Testis (tissue), 2 donors: ENCODE measurements at regions not wholly inside any gene's neighbourhood (a gene's known extent, or its start where the extent isn't known, plus 50 kb on each side); places are given as distances from the start of the nearest gene placed in this dataset.

Source experiments
- DNase-seq: peaks from one replicate; pipeline ENCODE4 v3.0.0-alpha.2; 2019
- H3K27ac ChIP-seq, 2 donors: fragments of 200-600 bp; sonication (generic); one replicate each; pipeline ENCODE4 v1.5.1; 2019
- H3K27me3 ChIP-seq: fragments of 200-600 bp; sonication (generic); one replicate; pipeline ENCODE4 v1.5.1; 2019
- H3K36me3 ChIP-seq: fragments of 200-600 bp; sonication (generic); one replicate; pipeline ENCODE4 v1.5.1; 2017; ENCODE audit warnings: low read depth; ENCODE audit errors: missing control alignments
- H3K4me1 ChIP-seq: fragments of 200-600 bp; sonication (generic); one replicate; pipeline ENCODE4 v1.5.1; 2019
- H3K4me3 ChIP-seq, 2 donors: fragments of 200-600 bp; sonication (generic); one replicate each; pipeline ENCODE4 v1.5.1; 2017 to 2019
- H3K9me3 ChIP-seq: fragments of 200-600 bp; sonication (generic); one replicate; pipeline ENCODE4 v1.5.1; 2017
- POLR2A ChIP-seq: fragments of 450-650 bp; IDR thresholded peaks from one replicate; pipeline ENCODE4 v1.6.1; 2017; ENCODE audit warnings: antibody characterized with exemption, mild to moderate bottlenecking, moderate library complexity
- WGBS, 2 donors: methylation state at CpG; one replicate each; pipeline ENCODE4 v1.1.5; 2018; 5-methylcytosine and 5-hydroxymethylcytosine counted together
- intact Hi-C: fragments of 100-400 bp; cut with DNase I; formaldehyde crosslinking; loops from one replicate; pipeline ENCODE4 v1.15.1; 2023; ENCODE audit warnings: low total_unique reads
- TF ChIP-seq, protein P1 (sequence below), 3 experiments: fragments of 450-650 bp in 2 of 3; fragments of 200-600 bp in 1 of 3; sonication (generic) in 1 of 3; IDR thresholded peaks; one replicate each; pipeline ENCODE4 v1.5.1; 2016 to 2019; ENCODE audit warnings: antibody characterized with exemption in 3 of 3, mild to moderate bottlenecking in 2 of 3, moderate library complexity in 1 of 3

DNA sequence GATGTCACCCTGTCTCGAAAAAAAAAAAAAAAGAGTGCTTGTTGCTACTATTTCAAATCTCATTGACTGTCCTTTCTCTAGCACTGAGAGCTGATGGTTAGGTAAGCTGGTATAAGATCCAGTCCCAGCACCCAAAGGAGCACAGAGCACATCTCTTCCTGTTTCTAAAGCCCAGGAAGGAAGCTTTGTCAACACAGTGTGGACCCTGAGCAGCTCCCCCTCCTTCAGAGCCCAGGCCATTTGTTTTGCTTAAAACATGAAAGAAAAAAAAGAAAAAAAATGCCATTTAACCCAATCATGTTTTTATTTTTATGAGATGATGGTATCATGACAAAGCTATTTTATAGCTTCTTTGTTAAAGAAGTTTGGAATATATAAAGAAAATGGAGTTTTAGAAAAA, 184.1 kb upstream of the DUSP10 start:
- DNase-seq = no peak

DNA sequence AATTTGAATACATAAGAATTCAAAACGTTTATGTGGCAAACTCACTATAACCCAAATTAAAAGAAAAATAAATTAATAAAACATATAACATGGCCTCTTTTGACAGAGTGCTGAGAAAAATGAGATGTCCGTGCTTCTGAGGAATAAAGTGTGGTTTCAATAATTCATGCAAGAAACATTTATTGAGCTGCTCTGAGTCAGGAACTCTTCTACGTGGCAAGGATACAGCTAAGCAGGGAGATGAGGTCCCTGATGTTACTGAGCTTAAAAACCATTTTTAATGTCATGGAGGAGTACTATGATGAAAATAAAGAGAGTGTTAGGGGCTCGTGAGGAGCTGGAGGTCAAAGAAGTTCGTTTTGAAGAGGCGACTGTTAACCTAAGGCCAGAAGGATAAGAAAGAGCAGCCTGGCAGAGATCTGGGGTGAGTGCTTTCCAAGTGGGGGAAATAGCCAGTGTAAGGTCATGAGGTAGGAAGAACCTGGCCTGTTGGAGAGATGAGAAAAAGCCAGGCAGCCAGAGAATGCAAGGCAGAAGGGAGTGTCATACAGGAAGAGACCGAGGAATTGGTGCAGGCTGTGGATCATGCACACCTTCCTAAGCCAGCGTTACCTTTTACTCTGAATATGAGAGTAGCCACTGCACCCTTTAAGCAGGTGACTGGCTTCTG, 182.2 kb upstream of the DUSP10 start:
- no peaks in the 10 kb centered on the region for H3K4me1 ChIP-seq
- H3K27ac ChIP-seq = no peak overlapping the region
- no peak for DNase-seq
- WGBS, 2 donors = 79 to 87% methylated on average over 8 of the region's 8 CpGs
- intact Hi-C loops = no loop called here
- no peaks in the 10 kb centered on the region for H3K9me3 ChIP-seq
- TF ChIP-seq, protein P1, sequence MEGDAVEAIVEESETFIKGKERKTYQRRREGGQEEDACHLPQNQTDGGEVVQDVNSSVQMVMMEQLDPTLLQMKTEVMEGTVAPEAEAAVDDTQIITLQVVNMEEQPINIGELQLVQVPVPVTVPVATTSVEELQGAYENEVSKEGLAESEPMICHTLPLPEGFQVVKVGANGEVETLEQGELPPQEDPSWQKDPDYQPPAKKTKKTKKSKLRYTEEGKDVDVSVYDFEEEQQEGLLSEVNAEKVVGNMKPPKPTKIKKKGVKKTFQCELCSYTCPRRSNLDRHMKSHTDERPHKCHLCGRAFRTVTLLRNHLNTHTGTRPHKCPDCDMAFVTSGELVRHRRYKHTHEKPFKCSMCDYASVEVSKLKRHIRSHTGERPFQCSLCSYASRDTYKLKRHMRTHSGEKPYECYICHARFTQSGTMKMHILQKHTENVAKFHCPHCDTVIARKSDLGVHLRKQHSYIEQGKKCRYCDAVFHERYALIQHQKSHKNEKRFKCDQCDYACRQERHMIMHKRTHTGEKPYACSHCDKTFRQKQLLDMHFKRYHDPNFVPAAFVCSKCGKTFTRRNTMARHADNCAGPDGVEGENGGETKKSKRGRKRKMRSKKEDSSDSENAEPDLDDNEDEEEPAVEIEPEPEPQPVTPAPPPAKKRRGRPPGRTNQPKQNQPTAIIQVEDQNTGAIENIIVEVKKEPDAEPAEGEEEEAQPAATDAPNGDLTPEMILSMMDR (IDR thresholded peaks at IDR 0.05) = no peak
- TF ChIP-seq POLR2A = no peak
- H3K36me3 ChIP-seq = no peaks in the 10 kb centered on the region
- no peak overlapping the region for H3K4me3 ChIP-seq
- H3K27me3 ChIP-seq = no peaks in the 10 kb centered on the region

More for the DNA sequence above, 184.1 kb upstream of the DUSP10 start:
- intact Hi-C loops = no loop called here
- H3K27ac ChIP-seq = no peak overlapping the region
- no peaks in the 10 kb centered on the region for H3K9me3 ChIP-seq
- H3K4me3 ChIP-seq = no peak overlapping the region
- no peaks in the 10 kb centered on the region for H3K4me1 ChIP-seq
- H3K36me3 ChIP-seq = no peaks in the 10 kb centered on the region
- H3K27me3 ChIP-seq = no peaks in the 10 kb centered on the region
- WGBS, 2 donors = 65% methylated on average over 1 of the region's 1 CpG
- no peak for TF ChIP-seq POLR2A

DNA sequence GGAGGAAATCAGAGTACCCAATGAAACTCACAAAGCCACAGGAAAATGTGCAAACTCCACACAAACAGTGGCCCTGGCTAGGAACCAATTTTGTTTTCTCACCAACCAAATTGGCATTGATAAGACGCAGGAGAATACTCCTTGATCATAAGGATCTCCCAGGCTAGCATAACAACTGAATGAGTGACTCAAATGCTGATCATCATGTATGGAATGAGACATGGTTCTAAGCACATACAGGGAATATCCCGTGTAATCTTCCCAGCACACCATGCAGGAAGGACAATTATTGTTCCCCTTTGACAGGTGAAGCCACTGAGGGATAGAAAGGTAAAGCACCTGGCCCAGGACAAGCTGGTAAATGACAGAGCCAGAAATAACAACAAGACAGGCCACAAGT, 180.0 kb upstream of the DUSP10 start:
- no peak for DNase-seq
- Histone ChIP-seq H3K36me3 (no peaks in the 10 kb centered on the region), H3K4me1 (no peaks in the 10 kb centered on the region), H3K9me3 (no peaks in the 10 kb centered on the region), H3K4me3 (no peak overlapping the region), H3K27me3 (no peaks in the 10 kb centered on the region), H3K27ac (no peak overlapping the region)
- TF ChIP-seq, protein P1 (IDR thresholded peaks at IDR 0.05) = no peak
- no peak for TF ChIP-seq POLR2A
- intact Hi-C loops = no loop called here
- WGBS, 2 donors = 95 to 98% methylated on average over 2 of the region's 2 CpGs

DNA sequence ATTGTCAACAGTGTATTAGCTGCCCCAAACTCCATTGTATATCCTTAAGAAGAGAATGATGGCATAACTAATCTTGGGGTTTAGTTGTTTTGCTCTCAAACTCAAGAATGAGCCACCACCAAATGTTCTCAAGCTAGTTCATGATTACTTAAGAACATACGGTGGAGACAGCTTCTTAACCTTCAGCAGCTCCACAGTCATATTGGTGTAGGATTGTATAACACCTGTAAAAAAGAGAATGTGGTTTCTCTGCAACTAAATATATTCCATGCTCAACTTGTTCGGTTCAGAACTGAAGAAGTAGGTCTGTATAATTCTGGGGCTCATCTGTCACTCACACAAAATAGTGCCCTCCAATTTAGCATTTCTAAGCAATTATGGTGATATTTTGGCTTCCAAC, 177.9 kb upstream of the DUSP10 start:
- Histone ChIP-seq H3K36me3 (no peaks in the 10 kb centered on the region), H3K27me3 (no peaks in the 10 kb centered on the region), H3K27ac (no peak overlapping the region), H3K4me3 (no peak overlapping the region), H3K9me3 (no peaks in the 10 kb centered on the region), H3K4me1 (no peaks in the 10 kb centered on the region)
- TF ChIP-seq POLR2A = no peak
- TF ChIP-seq, protein P1 (IDR thresholded peaks at IDR 0.05) = no peak
- 85 to 86% methylated on average over 2 of the region's 2 CpGs for WGBS, 2 donors
- DNase-seq = no peak
- intact Hi-C loops = no loop called here

DNA sequence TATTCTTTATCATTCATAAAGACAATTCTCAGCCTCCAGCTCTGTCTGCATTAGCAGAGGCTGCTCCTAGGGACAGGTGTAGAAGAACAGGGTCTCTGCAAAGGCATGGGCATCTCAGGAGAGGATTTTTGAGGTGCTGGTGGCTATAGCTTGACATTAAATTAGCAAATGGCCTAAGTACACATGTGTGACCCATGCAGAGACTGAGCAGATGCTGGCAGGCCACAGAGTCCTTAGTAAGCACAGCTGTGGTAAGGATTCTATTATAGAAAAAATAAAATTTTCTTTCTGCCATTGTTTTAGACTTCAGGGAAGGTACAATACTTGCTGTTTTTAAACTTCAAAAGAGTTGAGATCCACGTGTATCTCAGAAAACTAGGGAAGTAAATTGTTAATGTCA, 177.5 kb upstream of the DUSP10 start:
- no peak overlapping the region for H3K27ac ChIP-seq
- DNase-seq = no peak
- no peaks in the 10 kb centered on the region for H3K9me3 ChIP-seq
- intact Hi-C loops = no loop called here
- H3K36me3 ChIP-seq = no peaks in the 10 kb centered on the region
- TF ChIP-seq, protein P1 (IDR thresholded peaks at IDR 0.05) = no peak
- TF ChIP-seq POLR2A = no peak
- no peak overlapping the region for H3K4me3 ChIP-seq
- no peaks in the 10 kb centered on the region for H3K4me1 ChIP-seq
- H3K27me3 ChIP-seq = no peaks in the 10 kb centered on the region
- 78 to 85% methylated on average over 1 of the region's 1 CpG for WGBS, 2 donors
